ENCODE measurements at regions not wholly inside any gene's neighbourhood (a gene's known extent, or its start where the extent isn't known, plus 50 kb on each side); places are given as distances from the start of the nearest gene placed in this dataset.
"Not testable (repeated sequence)": the region's sequence is repeated elsewhere in the genome, so short reads cannot be mapped to it uniquely, and the experiment has no call there.

DNA sequence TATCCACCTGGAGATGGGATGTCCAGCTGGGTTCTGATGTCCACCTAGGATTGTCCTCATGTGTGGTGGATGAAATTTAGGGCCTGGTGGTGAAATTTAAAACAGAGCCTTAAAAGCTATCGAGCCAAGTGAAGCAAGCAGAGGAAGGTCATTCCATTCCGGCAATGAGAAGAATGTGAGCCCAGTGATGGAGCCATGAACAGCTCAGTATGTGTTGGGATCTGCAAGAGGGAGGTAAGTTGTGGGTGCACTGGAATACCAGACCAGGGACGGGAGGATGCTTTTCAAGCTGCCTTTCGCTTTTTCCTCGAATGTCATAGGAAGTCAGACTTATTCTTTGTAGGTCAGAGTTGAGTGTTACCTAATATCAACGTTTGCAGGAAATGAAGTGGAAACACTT is 80.6 kb upstream of the THOC3 start:
- DNase-seq (ENCODE audit: low read depth in 3 of 3, low spot score in 2 of 3): not testable (repeated sequence)

DNA sequence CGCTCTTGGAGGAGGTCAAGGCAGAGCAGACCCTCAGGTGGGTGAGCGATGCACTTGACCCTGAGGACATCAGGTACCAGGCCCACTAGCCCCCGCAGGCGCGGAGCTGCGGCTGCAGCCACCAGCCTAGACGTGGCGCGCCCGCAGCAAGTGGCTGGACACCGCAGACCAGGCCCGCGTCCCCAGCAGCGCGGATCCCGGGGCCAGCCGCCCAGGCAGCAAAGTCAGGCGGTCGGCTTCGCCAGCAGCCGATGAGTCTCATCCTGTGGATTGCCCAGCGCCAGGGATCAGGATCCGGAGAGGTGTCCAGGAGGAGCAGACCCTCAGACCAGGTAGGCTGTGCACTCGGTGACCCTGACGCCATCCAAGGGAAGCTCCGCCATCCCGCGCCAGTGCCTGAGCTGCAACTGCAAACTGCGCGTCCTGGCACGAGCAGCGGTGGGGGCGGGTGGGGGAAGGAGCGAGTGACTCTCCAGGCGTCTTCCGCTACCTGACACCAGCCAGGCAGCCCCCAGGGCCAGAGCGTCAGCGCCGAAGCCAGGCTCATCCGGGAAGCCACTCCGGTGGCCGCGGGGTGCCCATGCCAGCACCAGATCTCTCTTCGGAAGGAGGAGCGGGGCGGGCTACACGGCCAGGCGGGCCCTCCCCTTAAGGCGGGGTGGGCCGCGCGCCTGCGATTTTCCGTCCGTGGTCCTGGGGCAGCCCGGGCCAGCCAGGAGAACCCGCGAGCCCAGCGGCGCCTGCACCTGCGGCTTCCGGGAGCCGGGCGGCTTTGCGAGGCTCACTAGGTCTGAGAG is 92.6 kb upstream of the THOC3 start:
- DNase-seq (ENCODE audit: low read depth in 3 of 3, low spot score in 2 of 3): not testable (repeated sequence)

DNA sequence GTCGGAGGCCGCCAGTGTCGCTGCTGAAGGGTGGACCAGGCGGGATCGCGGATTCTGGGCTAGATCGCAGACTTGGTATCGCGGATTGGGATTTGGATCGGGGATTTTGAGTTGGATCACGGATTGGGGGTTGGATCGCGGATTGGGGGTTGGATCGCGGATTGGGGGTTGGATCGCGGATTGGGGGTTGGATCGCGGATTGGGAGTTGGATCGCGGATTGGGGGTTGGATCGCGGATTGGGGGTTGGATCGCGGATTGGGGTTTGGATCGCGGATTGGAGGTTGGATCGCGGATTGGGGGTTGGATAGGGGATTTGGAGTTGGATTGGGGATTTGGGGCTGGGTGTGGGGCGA is 93.1 kb upstream of the THOC3 start:
- DNase-seq (ENCODE audit: low read depth in 3 of 3, low spot score in 2 of 3): not testable (repeated sequence)

DNA sequence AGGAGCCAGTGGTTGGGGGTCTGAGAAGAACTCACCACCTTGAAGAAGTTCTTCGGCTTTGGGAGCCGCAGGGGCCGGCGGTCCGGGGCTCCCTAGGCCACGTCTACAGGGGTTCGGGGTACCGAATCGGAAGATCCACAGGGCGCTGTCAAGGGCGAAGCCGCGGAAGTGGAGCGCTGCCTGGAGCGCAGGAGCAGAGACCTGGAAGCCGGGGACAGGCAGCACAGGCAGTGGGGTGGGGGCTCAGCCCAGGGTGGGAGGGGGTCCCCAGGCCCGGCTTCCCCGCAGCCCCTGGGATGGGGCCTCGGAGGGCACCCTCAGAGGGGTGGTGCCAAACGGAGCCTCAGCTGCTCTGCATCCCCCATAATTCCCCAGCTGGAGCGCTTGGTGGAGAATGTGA is 93.5 kb upstream of the THOC3 start:
- not testable (repeated sequence) for DNase-seq (ENCODE audit: low read depth in 3 of 3, low spot score in 2 of 3)

DNA sequence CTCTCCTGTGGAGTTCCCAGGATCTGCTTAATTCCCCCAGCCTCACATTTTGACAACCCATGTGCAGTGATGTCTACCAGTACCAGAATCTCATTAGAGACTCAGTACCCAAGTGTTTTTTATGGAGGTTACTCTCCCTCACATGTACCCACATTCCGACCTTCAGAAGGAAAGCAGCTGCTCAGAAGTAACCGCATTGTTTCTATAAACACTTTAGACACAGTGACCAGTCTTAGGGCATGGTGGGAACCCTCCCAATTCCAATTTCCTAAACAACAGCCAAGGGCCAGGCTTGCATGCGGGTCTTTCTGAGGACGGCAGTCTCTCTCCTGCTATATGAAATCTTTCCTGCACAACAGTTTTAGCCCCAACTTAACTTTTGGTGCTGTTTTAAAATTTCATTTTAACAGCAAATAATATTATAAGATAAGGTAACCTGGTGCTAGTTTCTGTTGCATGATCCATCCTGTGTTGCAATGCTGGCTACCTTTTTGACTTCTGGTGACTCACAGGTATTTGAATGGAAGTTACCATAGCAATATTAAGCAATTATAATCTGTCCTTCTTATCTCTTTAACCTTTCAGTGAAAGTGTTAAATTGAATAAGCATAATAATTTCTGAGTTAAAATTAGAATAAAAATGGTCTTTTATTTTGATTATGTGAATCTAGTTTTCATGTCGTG is 98.3 kb upstream of the THOC3 start:
- not testable (repeated sequence) for DNase-seq (ENCODE audit: low read depth in 3 of 3, low spot score in 2 of 3)

DNA sequence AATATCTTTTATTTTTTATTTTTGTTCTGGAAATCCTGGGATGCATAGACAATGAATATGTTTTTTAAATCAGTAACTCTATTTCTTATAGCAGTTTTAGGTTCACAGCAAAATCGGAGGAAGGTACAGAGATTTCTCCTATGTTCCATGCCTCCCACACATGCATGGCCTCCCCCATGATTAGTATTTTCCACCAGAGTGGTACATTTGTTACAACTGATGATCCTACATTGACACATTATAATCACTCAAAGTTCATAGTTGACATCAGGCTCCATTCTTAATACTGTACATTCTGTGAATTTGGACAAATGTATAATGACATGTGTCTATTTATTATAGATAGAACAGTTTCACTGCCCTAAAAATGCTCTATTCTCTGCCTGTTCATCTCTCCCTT is 99.0 kb upstream of the THOC3 start:
- not testable (repeated sequence) for DNase-seq (ENCODE audit: low read depth in 3 of 3, low spot score in 2 of 3)

DNA sequence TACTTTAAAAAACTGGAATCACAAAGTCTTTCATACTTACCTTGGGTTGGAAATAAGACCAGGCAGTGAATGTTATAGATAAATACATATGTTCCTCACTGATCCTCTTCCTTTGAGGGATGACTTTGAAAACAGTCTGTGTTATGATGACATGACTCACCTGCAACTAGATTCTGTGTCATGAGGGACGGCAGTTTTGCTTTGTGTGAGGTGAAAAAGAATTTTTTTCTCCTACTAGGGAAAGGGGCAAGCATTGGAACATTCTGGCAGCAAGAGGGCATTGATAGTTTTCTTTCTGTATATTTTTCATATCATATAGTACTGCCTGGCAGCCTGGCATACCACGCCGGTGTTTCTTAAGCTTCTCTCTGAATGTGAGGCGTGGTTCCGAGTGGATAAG is 99.8 kb upstream of the THOC3 start:
- DNase-seq (ENCODE audit: low read depth in 3 of 3, low spot score in 2 of 3): not testable (repeated sequence)

DNA sequence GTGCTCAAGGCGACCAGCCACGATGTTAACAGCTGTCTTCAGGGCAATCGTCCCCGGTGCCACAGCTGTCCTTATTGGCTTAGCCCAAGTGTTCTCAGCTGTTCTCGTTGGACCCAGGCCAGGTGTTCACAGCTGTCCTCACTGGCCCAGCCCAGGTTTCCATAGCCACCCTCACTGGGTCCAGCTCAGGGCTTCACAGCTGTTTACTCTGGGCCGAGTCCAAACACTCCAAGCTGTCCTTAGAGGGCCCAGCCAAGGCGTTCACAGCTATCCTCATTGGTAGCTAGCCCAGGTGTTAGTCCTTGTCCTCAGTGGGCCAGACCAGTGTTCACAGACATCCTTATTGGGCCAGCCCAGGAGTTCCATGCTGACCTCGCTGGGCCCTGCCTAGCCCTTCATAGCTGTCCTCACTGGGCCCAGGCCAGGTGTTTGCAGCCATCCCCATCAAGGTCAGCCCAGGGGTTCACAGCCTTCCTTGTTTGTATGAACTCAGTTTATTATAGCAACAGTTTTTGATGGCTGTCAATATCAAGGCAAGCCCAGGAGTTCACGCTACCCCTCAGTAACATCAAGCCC is 106.0 kb upstream of the THOC3 start:
- DNase-seq (ENCODE audit: low read depth in 3 of 3, low spot score in 2 of 3): not testable (repeated sequence)

DNA sequence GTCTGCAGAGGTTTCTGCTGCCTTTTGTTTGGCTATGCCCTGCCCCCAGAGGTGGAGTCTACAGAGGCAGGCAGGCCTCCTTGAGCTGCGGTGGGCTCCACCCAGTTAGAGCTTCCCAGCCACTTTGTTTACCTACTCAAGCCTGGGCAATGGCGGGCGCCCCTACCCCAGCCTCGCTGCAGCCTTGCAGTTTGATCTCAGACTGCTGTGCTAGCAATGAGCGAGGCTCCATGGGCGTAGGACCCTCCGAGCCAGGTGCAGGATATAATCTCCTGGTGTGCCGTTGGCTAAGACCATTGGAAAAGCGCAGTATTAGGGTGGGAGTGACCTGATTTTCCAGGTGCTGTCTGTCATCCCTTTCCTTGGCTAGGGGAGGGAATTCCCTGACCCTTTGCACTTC is 115.6 kb upstream of the THOC3 start:
- DNase-seq (ENCODE audit: low read depth in 3 of 3, low spot score in 2 of 3): not testable (repeated sequence)

DNA sequence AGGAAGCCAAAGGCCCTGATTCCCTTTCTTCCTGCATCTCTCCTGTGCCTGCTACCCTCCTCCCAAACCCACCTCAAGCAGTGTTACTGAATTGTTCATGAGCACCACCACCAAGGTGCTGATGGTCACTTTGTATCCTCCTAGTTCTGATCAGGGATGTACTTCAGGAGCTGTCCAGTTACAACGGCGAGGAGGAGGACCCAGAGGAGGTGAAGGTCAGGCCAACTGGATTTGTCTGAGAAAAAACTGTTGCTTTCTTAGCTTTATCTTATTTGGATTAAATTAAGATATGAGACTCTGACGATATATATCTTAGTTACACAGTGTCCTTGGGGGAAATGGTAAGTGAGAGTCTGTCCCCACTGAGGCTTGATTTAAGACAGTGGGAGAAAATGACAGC is 135.0 kb upstream of the THOC3 start:
- DNase-seq (ENCODE audit: low read depth in 3 of 3, low spot score in 2 of 3): not testable (repeated sequence)

DNA sequence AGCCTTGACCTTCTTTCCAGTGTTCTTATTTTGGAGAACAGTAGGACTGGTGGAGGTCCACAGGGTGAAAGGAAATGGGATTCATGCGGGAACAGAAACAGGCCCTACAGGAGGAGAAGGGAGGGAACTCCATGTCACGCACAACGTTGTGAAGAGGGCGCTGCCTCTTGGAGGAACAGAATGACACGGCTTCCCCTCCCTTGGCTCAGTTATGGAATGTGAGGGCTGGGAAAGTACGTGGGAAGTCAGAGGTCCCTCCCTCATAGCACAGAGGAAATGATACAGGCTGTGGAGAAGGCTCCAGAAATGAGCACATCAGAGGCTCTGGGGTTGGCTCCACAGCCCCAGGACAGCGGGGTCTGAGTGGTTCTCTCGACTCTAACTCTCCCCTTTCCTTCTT is 125.3 kb upstream of the SIMC1 start:
- not testable (repeated sequence) for DNase-seq (ENCODE audit: low read depth in 3 of 3, low spot score in 2 of 3)

DNA sequence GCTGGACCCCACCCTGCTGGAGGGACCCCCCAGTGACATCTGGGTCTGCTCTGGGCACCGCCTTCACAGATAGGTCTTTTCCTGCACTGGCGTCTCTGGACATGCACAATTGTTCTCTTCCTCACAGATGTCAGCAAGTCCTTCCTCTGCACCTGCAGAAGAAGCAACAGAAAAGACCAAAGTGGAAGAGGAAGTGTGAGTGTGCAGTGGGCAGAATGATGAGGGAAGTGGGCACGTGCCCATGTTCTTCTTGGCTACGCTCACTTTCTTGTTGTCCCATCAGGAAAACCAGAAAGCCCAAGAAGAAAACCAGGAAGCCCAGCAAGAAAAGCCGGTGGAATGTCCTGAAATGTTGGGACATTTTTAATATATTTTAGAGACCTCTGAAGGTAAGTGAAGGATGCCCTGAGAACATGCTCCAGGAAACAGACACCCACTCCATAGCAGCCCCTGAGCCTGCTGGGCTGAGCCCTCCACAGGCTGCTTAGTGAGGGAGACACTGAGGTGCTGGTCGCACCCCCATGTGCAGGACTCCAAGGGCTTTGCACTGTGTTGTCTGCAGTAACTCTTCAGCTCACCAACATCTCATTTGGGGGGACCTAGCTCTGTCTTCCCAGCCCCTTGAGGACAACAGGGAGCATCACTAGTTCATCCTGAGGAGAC is 124.4 kb upstream of the SIMC1 start:
- DNase-seq (ENCODE audit: low read depth in 3 of 3, low spot score in 2 of 3): not testable (repeated sequence)

DNA sequence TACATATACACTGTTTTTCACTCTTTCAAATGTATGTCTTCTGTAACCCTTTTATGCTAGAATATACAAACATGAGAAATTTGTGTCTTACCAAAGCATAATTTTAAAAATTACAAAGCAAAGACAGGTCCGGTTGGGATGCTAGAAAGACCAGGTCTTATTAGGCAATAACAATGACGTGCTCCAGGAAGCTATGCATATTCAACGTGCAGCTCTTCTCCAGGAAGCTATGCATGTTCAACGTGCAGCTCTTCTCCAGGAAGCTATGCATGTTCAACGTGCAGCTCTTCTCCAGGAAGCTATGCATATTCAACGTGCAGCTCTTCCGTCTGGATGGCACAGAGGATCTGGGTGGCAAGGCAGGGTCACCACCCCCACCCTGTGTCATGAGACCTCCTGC is 123.4 kb upstream of the SIMC1 start:
- not testable (repeated sequence) for DNase-seq (ENCODE audit: low read depth in 3 of 3, low spot score in 2 of 3)

DNA sequence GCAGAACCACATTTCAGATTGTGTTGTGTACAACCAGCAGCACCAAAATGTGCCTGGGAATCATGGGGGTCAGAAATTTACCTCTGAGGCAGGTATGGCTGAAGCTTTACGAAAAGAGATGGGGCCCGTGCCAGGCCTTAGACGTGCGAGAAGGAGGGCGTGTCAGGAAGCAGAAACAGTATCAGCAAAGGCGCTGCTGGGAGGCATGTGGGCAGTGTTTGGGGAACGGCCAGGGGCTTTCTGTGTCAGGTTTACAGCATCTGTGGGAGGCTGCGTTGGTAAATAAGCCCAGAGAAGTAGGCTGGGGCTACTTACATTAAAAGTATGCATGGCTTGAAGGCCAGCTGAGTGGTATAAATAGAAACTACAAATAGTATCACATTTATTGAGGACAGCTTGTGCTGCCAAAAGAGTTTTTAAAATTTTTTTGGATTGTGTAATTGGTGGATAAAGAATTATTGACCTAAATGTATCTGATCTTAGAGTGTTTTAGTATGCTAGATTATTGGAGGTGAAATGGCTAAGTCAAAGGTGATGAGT is 120.5 kb upstream of the SIMC1 start:
- not testable (repeated sequence) for DNase-seq (ENCODE audit: low read depth in 3 of 3, low spot score in 2 of 3)

DNA sequence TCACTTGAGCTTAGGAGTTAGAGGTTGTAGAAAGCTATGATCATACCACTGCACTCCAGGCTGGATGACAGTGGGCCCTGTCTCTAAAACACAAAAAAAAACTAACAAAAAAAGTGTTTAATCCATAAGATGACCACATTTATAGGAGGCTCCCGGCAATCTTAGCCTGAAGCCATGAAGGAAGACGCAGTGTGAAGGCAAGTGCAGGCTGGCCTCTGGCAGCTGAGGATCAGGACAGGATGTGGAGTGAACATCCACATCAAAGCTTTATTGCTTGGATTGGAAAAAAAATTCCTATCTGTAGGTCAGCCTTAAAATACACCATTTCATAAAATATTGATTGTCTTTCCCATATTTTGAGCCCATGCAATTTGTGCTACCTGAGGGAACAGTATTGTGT is 115.9 kb upstream of the SIMC1 start:
- DNase-seq (ENCODE audit: low read depth in 3 of 3, low spot score in 2 of 3): not testable (repeated sequence)

DNA sequence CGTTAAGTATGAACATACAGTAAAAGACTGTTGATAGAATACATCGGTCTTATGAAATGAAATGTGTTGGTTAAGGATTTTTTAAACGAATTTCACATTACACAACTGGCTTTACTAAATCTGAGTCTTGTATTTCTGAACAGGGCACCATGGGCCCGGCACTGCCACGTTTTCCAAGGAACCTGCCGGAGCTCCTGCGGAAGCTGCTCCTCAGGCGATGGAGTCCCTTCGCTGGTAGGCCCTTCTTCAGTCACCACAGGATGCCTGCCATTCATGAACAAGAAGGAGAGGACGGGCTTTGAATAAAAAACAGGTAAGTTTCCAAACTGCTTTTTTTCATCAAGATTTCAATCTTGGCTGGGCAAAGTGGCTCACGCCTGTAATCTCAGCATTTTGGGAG is 114.1 kb upstream of the SIMC1 start:
- DNase-seq (ENCODE audit: low read depth in 3 of 3, low spot score in 2 of 3): not testable (repeated sequence)

DNA sequence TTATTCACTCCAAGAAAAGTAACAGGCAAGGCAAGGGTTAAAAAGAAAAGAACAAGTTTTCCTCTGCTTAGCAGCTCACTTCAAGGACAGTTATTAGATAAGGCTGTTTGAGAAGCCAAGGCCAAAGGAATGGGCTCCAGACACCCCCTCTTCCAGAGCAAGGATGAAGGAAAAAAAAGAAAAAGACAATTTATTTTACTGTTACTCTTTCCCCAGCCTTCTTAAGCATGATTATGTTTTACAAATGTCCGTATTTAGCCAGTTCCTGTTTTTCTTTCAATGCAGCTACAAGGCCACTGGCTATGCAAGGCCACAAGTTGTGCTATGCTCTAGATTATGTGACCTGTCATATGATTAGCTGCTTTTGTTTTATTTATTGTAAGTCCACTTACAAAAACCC is 106.5 kb upstream of the SIMC1 start:
- no peak for DNase-seq (ENCODE audit: low read depth in 3 of 3, low spot score in 2 of 3)

DNA sequence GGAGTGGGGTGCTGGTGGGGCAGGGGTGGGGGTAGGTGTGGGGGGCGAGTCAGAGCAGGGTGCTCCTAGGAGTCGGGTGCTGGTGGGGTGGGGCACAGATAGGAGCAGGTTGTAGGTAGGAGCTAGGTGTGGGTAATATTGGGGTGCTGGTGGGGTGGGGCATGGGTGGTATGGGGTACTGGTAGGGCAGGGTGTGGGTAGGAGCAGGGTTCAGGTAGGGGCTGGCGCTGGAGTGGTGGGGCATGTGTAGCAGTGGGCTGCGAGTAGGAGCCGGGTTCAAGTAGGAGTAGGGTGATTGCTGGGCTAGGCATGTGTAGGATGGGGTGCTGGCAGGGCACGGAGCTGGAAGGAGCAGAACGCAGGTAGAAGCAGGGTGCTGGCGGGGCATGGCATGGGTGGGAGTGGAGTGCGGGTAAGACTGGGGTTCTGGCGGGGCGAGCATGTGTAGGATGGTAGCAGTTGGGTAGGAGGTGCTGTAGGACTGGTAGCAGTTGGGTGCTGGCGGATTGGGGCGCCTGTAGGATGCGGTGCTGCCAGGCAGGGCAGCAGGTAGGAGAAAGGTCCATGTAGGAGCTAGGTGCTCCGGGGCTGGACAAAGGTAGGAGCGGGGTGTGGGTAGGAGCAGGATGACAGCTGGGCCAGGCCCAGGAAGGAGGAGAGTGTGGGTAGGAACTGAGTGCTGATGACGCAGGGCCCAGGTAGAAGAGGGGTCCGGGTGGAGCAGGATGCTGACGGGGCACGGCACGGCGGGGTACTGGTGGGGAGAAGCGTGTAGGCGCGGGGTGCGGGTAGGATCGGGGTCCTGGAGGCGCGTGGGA is 105.5 kb upstream of the SIMC1 start:
- no peak for DNase-seq (ENCODE audit: low read depth in 3 of 3, low spot score in 2 of 3)

DNA sequence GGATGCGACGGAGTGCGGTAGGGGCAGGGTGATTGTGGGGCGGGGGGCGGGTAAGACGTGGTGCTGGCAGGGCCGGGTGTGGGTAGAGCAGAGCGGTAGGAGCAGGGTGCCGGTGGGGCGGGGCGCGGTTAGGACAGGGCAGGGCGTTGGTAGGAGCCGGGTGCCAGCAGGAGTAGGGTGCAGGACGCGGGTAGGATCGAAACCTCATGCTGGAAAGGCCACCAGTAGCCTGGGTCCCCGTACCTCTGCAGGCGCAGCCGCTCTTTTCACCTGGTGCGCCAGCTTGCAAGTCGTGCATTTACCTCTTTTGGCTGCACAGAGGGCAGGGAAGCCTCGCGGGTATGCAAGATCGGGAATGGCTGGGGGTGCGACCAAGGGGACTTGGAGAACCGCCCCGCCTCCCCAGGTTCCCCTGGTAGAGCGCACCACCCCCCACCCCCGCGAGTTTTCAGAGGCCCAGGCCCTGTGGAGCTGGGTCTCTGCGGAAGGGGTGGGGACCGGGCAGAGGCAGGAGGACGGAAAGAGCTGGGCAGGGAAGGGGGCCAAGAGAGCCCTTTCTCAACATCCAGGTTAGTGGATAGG is 104.8 kb upstream of the SIMC1 start:
- DNase-seq (ENCODE audit: low read depth in 3 of 3, low spot score in 2 of 3): no peak

DNA sequence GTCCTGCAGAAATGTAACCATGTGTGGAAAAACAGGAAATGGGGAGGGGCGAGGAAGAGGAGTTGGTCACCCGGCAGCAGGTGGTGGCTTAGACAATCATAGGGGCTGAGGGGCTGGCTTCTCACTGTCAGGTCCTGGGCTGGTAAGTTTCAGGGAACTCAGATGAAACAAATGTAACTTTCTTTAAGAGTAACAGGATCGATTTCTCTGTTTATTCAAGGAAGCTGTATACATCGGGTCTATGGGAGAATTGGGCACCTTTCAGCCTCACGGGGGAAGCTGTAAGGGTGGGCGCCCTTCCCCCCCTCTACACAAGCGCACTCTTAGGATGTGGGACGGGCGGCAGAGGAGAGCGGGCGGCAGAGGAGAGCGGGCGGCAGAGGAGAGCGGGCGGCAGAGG is 104.3 kb upstream of the SIMC1 start:
- DNase-seq (ENCODE audit: low read depth in 3 of 3, low spot score in 2 of 3): no peak
